ENCODE measurements at regions not wholly inside any gene's neighbourhood (a gene's known extent, or its start where the extent isn't known, plus 50 kb on each side); places are given as distances from the start of the nearest gene placed in this dataset.

DNA sequence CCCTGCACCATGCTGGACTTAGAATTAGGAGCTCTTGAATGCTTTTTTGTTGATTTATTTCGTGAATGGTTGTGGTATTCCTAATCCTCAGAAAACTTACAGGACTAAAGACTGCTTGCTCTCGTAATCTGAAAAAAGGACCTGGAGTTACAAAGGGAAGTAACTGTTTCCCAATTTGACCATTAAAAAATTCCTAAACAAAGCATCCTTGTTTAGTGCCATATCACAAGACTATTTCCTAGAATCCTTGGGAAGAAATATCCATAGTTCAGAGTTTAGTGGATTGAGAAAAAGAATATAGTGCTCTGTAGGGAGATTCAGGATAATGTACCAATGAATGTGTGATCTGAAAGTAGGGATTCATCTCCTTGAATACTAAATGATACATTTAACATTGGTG, 186.8 kb downstream of the NDFIP2 start:
- TF ChIP-seq CTCF (IDR thresholded peaks at IDR 0.05) = no peak
- no peak for TF ChIP-seq POLR2A (IDR thresholded peaks at IDR 0.05)
- TF ChIP-seq EP300 (IDR thresholded peaks at IDR 0.05) = no peak

Measured in ovary (tissue), 3 donors.